ENCODE measurements at regions not wholly inside any gene's neighbourhood (a gene's known extent, or its start where the extent isn't known, plus 50 kb on each side); places are given as distances from the start of the nearest gene placed in this dataset.
"Not testable (repeated sequence)": the region's sequence is repeated elsewhere in the genome, so short reads cannot be mapped to it uniquely, and the experiment has no call there.

DNA sequence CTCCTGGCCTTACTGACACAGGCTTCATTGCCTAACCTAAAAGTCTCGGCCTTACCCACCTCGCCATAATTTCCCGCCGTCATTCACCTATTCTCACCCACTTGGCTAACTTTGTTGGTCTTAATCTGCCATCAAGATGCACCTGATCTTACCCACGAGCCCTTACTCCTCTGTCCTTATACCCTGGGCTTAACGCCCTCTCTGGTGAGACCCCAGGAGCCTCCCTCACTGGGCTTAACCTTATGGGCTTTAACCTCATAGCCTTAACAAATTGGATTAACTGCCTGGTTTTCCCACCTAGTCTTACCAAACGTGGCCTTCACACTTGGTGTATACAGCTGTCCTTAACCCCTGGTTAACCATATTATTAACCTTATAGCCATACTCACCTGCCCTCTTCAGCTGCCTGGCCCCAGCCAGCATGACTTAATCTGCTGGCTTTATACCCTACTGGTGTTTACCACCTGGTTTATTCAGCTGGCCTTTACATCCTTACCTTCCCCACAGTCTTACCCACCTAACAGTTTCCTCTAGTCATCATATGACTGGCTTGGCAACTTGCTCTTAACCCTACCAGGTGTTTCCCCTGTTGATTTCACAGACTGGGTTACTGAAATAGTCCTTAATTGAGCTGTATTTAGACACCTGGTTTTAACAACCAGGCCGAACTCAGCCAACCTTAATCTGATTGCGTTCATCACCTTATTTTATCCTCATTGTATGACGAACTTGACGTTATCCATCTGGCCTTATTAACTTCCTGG, 132.0 kb upstream of the ZSWIM2 start:
- no peak for DNase-seq (ENCODE audit: low read depth, low spot score)
- in situ Hi-C loops (cut with HindIII; ENCODE audit: low pct_unique_long_range_greater_than_20kb, low sequenced_read_pairs), result no loop called here

DNA sequence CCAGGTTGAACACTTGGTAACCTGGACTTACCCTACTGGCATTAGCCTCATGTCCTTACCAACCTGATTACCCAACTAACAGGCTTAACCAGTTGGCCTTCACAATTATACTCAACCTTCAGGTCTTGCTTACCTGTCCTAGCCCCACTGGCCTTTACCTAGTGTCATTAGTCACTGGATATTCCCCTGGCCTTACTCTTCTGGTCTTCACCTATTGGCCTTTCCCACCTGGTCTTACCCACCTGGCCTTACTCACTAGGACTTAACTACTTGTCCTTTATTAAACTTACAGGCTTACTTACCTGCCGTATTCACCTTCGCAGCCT, 131.1 kb upstream of the ZSWIM2 start:
- in situ Hi-C loops (cut with HindIII; ENCODE audit: low pct_unique_long_range_greater_than_20kb, low sequenced_read_pairs), result no loop called here
- no peak for DNase-seq (ENCODE audit: low read depth, low spot score)

DNA sequence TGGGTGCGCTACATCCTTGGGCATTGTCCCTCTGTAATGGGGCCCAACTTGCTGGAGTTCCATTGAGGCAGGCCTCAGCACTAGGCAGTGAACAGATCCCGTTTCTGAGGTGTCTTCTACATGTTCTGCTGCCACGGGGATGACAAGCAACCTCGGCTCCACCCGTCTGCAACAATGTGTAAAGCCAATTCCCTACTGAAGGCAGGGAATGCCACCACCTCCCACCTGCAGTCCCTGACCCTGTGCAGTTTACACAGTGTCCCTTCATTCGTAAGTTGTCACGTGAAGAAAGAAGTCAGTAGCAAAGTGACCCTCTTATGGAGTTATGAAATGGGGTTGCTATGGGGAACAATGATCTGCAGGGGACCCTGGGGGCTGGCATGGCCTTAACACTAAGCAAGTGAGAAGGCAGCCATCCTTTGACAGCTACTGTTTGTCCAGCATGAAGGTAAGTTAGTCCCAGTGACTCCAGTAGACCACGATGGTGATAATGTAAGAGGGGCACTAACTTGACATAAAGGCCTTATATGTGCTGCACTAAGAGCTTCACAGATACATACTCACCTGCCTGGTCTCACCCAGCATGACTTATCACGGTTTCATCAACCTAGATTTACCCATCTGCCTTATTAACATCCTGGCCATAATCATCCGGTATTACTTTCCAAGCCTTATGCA, 130.6 kb upstream of the ZSWIM2 start:
- in situ Hi-C loops (cut with HindIII; ENCODE audit: low pct_unique_long_range_greater_than_20kb, low sequenced_read_pairs), result no loop called here
- no peak for DNase-seq (ENCODE audit: low read depth, low spot score)

- in situ Hi-C loops (cut with HindIII; ENCODE audit: low pct_unique_long_range_greater_than_20kb, low sequenced_read_pairs), result no loop called here
- DNase-seq (ENCODE audit: low read depth, low spot score), result no peak
Measured at GRCh38 chr2:186977433-186978045, 128.6 kb upstream of the ZSWIM2 start.

DNA sequence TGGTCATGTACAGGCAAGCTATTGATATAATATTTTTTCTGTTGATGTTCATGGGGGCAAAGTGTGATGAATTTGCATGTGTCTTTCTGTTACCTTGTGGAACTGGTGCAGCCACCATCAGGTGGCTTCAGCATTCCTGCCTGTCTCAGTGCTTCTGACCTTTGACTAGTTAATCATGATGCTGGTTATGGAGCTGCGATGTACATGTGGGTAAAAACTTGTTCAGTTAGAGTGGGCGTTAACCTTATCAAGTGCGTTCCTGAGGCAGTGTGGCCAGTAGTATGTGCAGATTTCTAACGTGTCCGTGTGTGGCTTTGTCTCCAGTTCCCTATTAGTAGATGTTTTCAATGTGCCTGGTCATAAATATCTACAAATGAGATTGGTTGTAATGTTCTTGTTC, 127.4 kb upstream of the ZSWIM2 start:
- no peak for DNase-seq (ENCODE audit: low read depth, low spot score)
- in situ Hi-C loops (cut with HindIII; ENCODE audit: low pct_unique_long_range_greater_than_20kb, low sequenced_read_pairs), result no loop called here

DNA sequence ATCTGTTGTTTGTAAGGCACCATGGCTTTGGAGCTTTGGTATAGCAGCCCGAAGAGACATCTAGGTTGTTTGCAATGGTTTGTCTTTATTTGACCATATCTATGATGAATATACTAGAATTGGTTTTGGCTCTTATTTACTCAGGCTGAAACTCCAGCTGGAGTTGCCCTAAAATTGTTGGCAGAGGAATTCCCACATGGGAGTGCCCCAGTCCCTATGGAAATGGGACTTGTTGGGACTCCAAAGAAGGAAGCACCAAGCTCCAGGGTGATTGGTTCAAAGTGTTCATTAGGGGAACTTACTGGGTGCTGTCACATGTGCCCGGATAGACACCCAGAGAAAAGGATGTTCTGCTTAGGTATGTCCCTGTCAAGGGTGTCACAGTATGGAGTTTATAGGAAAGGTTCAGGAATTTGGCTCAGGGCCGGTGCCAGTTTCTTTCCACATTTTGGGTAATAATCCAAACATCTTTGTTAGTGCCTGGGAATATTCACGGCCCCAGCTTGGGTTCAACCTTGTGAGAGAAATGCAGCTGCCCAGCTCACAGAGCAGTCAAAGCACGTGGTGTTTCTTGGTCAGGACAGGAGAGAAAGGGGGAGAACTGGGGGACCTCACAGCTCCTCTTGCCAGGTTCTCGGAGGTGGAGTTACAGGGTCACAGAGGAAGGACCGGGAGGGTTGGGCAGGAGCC, 123.5 kb upstream of the ZSWIM2 start:
- DNase-seq (ENCODE audit: low read depth, low spot score), result no peak
- in situ Hi-C loops (cut with HindIII; ENCODE audit: low pct_unique_long_range_greater_than_20kb, low sequenced_read_pairs), result no loop called here

- in situ Hi-C loops (cut with HindIII; ENCODE audit: low pct_unique_long_range_greater_than_20kb, low sequenced_read_pairs), result no loop called here
- no peak for DNase-seq (ENCODE audit: low read depth, low spot score)
Measured at GRCh38 chr2:186968277-186968676, 119.3 kb upstream of the ZSWIM2 start.

- in situ Hi-C loops (cut with HindIII; ENCODE audit: low pct_unique_long_range_greater_than_20kb, low sequenced_read_pairs), result no loop called here
- DNase-seq (ENCODE audit: low read depth, low spot score), result no peak
Measured at GRCh38 chr2:186966015-186966414, 117.0 kb upstream of the ZSWIM2 start.

GRCh38 chr2:186962085-186962747, 113.2 kb upstream of the ZSWIM2 start:
- in situ Hi-C loops (cut with HindIII; ENCODE audit: low pct_unique_long_range_greater_than_20kb, low sequenced_read_pairs), result no loop called here
- no peak for DNase-seq (ENCODE audit: low read depth, low spot score)

- DNase-seq (ENCODE audit: low read depth, low spot score); in situ Hi-C loops (cut with HindIII; ENCODE audit: low pct_unique_long_range_greater_than_20kb, low sequenced_read_pairs): not testable (repeated sequence)
Measured at GRCh38 chr2:186960241-186960640, 111.3 kb upstream of the ZSWIM2 start.

DNA sequence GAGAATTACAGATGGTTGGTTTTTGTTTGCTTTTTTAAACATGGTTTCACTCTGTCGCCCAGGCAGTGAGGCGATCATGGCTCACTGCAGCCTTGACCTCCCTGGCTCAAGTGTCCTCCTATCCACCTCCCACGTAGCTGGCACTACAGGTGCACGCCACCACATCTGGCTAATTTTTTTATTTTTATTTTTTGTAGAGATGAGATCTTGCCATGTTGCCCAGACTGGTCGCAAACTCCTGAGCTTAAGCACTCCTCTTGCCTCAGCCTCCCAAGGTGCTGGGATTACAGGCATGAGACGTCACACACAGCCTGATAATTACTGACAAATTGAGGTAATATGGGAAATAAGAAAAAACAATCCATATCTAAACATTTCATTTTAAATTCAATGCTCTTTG, 110.5 kb upstream of the ZSWIM2 start:
- in situ Hi-C loops (cut with HindIII; ENCODE audit: low pct_unique_long_range_greater_than_20kb, low sequenced_read_pairs), result no loop called here
- no peak for DNase-seq (ENCODE audit: low read depth, low spot score)

DNA sequence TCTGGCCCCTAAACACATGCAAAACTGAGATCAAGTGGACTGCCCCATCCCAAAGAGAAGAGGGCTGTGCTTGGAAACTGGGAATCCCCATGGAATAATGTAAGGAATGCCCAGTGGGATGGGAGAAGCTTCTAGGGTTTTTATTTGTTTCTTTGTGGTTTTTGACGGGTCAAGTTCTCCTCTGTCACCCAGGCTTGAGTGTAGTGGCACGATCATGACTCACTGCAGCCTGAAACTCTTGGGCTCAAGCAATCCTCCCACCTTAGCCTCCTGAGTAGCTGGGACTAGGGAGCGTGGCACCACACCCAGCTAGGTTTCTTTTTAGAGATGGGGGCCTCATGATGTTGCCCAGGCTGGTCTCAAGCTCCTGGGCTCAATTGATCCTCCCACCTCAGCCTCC, 101.7 kb upstream of the ZSWIM2 start:
- no peak for DNase-seq (ENCODE audit: low read depth, low spot score)
- in situ Hi-C loops (cut with HindIII; ENCODE audit: low pct_unique_long_range_greater_than_20kb, low sequenced_read_pairs), result no loop called here

DNA sequence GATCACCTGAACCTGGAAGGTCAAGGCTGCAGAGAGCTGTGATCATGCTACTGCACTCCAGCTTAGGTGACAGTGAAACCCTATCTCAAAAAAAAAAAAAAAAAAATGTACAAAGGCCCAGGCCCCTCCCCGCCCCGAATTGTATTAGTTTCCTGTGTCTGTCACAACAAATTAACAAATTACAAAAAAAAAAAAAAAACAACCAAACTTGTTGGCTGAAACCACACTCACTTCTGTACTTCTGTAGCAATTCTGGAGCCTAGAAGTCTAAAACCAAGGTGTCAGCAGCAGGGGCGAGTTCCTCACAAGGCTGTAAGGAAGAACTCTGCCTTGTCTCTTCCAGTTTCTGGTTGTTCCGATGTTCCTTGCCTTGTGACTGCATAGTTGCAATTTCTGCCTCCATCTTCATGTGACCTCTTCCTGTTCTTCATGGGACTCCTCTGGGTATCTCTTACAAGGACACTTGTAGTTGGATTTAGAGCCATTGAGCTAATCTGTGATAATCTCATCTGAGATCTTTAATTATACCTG, 100.8 kb upstream of the ZSWIM2 start:
- in situ Hi-C loops (cut with HindIII; ENCODE audit: low pct_unique_long_range_greater_than_20kb, low sequenced_read_pairs), result no loop called here
- no peak for DNase-seq (ENCODE audit: low read depth, low spot score)

DNA sequence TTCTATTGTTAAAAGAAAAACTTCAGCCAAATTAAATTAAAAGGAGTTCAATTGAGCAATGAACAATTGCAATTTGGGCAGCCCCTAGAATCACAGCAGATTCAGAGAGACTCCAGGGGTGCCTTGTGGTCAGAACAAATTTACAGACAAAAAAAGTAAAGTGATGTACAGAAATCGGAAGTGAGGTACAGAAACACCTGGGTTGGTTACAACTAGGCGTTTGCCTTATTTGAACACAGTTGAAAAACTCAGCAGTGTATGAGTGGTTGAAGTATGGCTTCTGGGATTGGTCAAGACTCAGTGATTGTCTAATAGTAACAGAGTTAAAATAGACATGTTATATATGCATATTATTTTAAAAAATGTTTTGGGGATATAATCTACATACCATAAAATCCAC, 98.5 kb upstream of the ZSWIM2 start:
- in situ Hi-C loops (cut with HindIII; ENCODE audit: low pct_unique_long_range_greater_than_20kb, low sequenced_read_pairs), result no loop called here

DNA sequence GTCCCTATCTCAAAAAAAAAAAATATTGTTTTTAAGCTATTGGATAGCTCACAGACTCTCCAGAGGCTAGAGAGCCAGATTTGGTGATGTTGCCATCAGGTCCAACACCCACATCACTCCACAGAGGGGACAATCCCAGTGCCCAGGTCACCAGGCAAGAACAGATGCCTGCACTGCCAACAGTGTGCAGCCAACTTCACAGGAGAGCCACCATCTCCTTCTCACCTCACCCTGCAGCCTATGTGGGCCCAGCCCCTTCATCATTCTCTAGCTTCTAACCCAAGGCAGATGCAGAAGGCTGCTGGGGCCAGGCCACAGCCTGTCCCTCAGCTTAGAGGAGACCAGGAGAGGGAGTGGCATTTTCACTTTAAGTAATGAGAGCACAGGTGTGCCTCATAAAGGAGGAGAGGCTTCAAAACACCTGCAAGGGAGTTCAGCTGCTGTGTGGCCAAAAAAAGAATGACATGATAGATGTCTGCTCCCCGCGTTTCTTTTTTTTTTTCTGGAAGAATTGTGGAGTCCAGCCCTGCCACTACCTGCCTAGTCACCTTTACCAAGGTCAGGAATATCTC, 98.0 kb upstream of the ZSWIM2 start:
- in situ Hi-C loops (cut with HindIII; ENCODE audit: low pct_unique_long_range_greater_than_20kb, low sequenced_read_pairs), result no loop called here
- DNase-seq (ENCODE audit: low read depth, low spot score), result no peak

More for the DNA sequence above, 98.5 kb upstream of the ZSWIM2 start:
- DNase-seq (ENCODE audit: low read depth, low spot score), result no peak

- no peak for DNase-seq (ENCODE audit: low read depth, low spot score)
- in situ Hi-C loops (cut with HindIII; ENCODE audit: low pct_unique_long_range_greater_than_20kb, low sequenced_read_pairs), result no loop called here
Measured at GRCh38 chr2:186941853-186942252, 92.9 kb upstream of the ZSWIM2 start.

- in situ Hi-C loops (cut with HindIII; ENCODE audit: low pct_unique_long_range_greater_than_20kb, low sequenced_read_pairs), result no loop called here
- DNase-seq (ENCODE audit: low read depth, low spot score), result no peak
Measured at GRCh38 chr2:186940463-186940862, 91.5 kb upstream of the ZSWIM2 start.

All from SK-MEL-5 (cell line).